GM13977 (cell line): ENCODE measurements at regions not wholly inside any gene's neighbourhood (a gene's known extent, or its start where the extent isn't known, plus 50 kb on each side); places are given as distances from the start of the nearest gene placed in this dataset.

Source experiments
- DNase-seq: peaks from one replicate; pipeline ENCODE4 v3.0.0; 2012; ENCODE audit warnings: low spot score
- CTCF ChIP-seq: IDR thresholded peaks from 2 replicates; pipeline ENCODE4 v1.5.1; 2012; ENCODE audit warnings: mild to moderate bottlenecking, control low read depth; ENCODE audit not compliant: insufficient read depth; ENCODE audit errors: extremely low read depth, missing control alignments
- in situ Hi-C: fragments of 300-500 bp; cut with MboI; formaldehyde crosslinking; loops from one replicate; pipeline ENCODE4 v1.12.0; 2022; ENCODE audit warnings: low sequenced_read_pairs, low pct_unique_long_range_greater_than_20kb, mixed read lengths, inconsistent platforms; ENCODE audit not compliant: unreplicated experiment

- no peak for TF ChIP-seq CTCF
- DNase-seq = no peak
- in situ Hi-C loops = loop anchor here (25.0 kb wide), 1 partner anchor 1416 kb away; no protein-coding TSS in a partner anchor
Measured at GRCh38 chr6:20028562-20028961, 183.7 kb downstream of the MBOAT1 start.

GRCh38 chr6:20029979-20030378 lies 182.3 kb downstream of the MBOAT1 start:
- TF ChIP-seq CTCF = no peak
- in situ Hi-C loops = loop anchor here (25.0 kb wide), 1 partner anchor 1418 kb away; no protein-coding TSS in a partner anchor
- no peak for DNase-seq

- no peak for TF ChIP-seq CTCF
- in situ Hi-C loops = loop anchor here (25.0 kb wide), 1 partner anchor 1419 kb away; no protein-coding TSS in a partner anchor
- no peak for DNase-seq
Measured at GRCh38 chr6:20031342-20031741, 180.9 kb downstream of the MBOAT1 start.

GRCh38 chr6:20033697-20034407 lies 178.4 kb downstream of the MBOAT1 start:
- no peak for DNase-seq
- in situ Hi-C loops = loop anchor here (25.0 kb wide), 1 partner anchor 1422 kb away; no protein-coding TSS in a partner anchor
- no peak for TF ChIP-seq CTCF

GRCh38 chr6:20034408-20034769 lies 177.9 kb downstream of the MBOAT1 start:
- in situ Hi-C loops = loop anchor here (25.0 kb wide), 1 partner anchor 1422 kb away; no protein-coding TSS in a partner anchor
- TF ChIP-seq CTCF = no peak
- DNase-seq = no peak

DNA sequence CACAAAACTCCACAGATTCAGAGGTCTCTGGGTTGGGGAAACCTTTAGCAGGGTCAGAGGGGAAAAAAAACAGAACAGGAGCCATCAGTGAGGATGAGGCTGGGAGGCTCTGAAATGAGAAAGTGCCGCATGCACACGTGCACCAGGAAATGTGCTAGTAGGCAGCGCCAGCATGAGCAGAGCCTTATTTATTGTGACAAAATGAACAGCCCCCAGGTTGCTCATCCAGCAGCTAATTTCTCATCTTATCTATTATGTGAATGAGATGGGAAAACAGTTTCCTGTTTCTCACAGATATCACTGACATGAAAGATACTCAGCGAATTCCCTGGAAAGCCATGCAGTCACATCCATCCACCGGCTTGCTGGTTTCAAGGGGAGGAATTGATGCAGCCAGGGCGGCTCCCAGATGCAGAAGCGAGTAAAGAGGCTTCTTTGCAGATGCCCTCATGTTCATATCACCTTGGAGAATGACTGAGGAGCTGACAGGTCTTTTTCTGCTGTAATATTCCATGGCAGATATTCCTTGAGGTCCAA lies 176.1 kb downstream of the MBOAT1 start:
- in situ Hi-C loops = loop anchor here (25.0 kb wide), 1 partner anchor 1424 kb away; no protein-coding TSS in a partner anchor

More for the DNA sequence above, 176.1 kb downstream of the MBOAT1 start:
- DNase-seq = no peak
- TF ChIP-seq CTCF = no peak
